H1 (cell line): ENCODE measurements at regions not wholly inside any gene's neighbourhood (a gene's known extent, or its start where the extent isn't known, plus 50 kb on each side); places are given as distances from the start of the nearest gene placed in this dataset.

Source experiments
- E2F6 ChIP-seq: IDR thresholded peaks from 2 replicates; pipeline ENCODE4 v1.6.1; 2012; ENCODE audit warnings: inconsistent platforms
- EZH2 ChIP-seq: fragments of 200-600 bp; sonication (generic); IDR thresholded peaks from 2 replicates; pipeline ENCODE4 v1.7.1; 2012; ENCODE audit warnings: low read depth, mild to moderate bottlenecking, moderate library complexity, low read length, inconsistent platforms; ENCODE audit not compliant: severe bottlenecking
- KDM1A ChIP-seq: fragments of 200-600, 300-600 bp; sonication (generic); IDR thresholded peaks from 2 replicates; pipeline ENCODE4 v1.7.1; 2016; ENCODE audit warnings: mild to moderate bottlenecking, low read length, borderline replicate concordance
- RAD21 ChIP-seq, 2 experiments: IDR thresholded peaks in 1 of 2; conservative IDR thresholded peaks in 1 of 2; 2 replicates each; pipeline ENCODE4 v1.6.1; 2011; ENCODE audit warnings: low read depth in 2 of 2, low read length in 2 of 2, improper control_type of control experiment in 1 of 2, inconsistent platforms in 1 of 2, mild to moderate bottlenecking in 1 of 2, moderate library complexity in 1 of 2
- SAP30 ChIP-seq: fragments of 300-600 bp; sonication (generic); IDR thresholded peaks from 2 replicates; pipeline ENCODE4 v1.7.1; 2012; ENCODE audit warnings: low read length, moderate library complexity, mild to moderate bottlenecking, inconsistent platforms; ENCODE audit not compliant: insufficient read depth, insufficient replicate concordance
- SIX5 ChIP-seq: IDR thresholded peaks from 2 replicates; pipeline ENCODE4 v1.6.1; 2011; ENCODE audit warnings: mild to moderate bottlenecking, low read depth, low read length
- SP2 ChIP-seq: IDR thresholded peaks from 2 replicates; pipeline ENCODE4 v1.6.1; 2012; ENCODE audit warnings: mild to moderate bottlenecking, low read length, inconsistent platforms
- TBP ChIP-seq: IDR thresholded peaks from 2 replicates; pipeline ENCODE4 v1.6.1; 2011; ENCODE audit warnings: low read depth, low read length, improper control_type of control experiment
- TF ChIP-seq, protein P1 (sequence below): IDR thresholded peaks from 2 replicates; pipeline ENCODE4 v1.6.1; 2011; ENCODE audit warnings: low read length, improper control_type of control experiment

DNA sequence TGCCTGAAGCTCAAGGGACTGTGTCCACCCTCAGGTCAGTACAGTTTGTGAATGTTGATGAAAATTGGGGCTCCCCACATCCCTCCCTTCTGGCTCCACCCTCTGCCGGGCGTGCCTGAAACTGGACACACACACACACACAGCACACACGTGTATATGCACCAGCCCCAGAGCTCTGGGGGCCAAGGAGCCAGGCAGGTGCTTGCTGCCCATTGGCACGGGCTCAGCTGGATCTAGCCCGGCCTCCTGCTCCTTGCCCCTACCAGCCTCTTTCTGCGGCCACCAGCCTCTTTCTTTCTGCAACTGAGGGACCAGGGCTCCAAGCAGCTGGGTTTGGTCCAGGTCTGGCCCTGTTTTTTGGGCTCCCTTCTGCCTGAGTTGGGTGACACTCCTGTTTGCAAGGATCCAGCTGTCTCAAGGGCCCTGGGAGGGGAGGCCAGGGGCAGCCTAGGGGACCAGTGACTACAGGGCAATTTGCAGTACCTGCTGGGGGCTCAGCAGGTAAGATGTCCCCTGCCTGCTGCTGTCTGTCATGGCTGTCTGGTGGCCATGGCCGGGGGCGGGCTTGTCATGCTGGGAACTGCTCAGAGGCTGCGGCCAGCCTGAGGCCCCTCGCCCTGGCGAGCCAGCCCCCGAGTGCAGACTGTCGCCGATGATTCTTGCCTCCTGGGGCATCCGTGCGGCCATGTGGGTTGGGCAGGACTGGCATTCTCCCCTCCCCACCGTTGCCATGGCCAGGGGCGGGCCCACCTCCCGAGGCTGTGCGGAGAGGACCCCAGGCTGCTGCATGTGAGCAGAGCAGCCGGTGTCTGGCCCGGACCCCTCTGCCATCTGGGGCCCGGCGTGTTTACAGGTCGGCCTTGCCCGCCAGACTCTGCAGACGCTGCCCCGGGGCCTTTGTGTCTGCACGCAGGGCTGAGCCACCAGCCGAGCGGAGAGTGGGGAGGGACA is 51.5 kb upstream of the PPARA start (continued):
- TF ChIP-seq EZH2 = no peak
- no peak for TF ChIP-seq TBP
- TF ChIP-seq KDM1A = no peak
- no peak for TF ChIP-seq SP2
- TF ChIP-seq E2F6 = no peak
- TF ChIP-seq SAP30 = no peak
- TF ChIP-seq, protein P1, sequence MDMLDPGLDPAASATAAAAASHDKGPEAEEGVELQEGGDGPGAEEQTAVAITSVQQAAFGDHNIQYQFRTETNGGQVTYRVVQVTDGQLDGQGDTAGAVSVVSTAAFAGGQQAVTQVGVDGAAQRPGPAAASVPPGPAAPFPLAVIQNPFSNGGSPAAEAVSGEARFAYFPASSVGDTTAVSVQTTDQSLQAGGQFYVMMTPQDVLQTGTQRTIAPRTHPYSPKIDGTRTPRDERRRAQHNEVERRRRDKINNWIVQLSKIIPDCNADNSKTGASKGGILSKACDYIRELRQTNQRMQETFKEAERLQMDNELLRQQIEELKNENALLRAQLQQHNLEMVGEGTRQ = no peak
- TF ChIP-seq RAD21 (IDR thresholded peaks at IDR 0.05 in 1 of 2, conservative IDR thresholded peaks at IDR 0.05 in 1 of 2; ENCODE audit: low read depth in 2 of 2, low read length in 2 of 2) = no peak
- TF ChIP-seq SIX5 = no peak
